HEK293T (cell line): ENCODE measurements at regions not wholly inside any gene's neighbourhood (a gene's known extent, or its start where the extent isn't known, plus 50 kb on each side); places are given as distances from the start of the nearest gene placed in this dataset.

Experiments
- BHLHE40 ChIP-seq: fragments of 450-650 bp; IDR thresholded peaks from 2 replicates; pipeline ENCODE4 v1.6.1; 2016; ENCODE audit warnings: mild to moderate bottlenecking, moderate library complexity, borderline replicate concordance
- FOXK2 ChIP-seq: fragments of 450-650 bp; IDR thresholded peaks from 2 replicates; pipeline ENCODE4 v1.6.1; 2016; ENCODE audit warnings: mild to moderate bottlenecking
- FOXM1 ChIP-seq: fragments of 450-650 bp; IDR thresholded peaks from 2 replicates; pipeline ENCODE4 v1.6.1; 2017; ENCODE audit warnings: mild to moderate bottlenecking, borderline replicate concordance
- HDGF ChIP-seq: fragments of 450-650 bp; IDR thresholded peaks from 2 replicates; pipeline ENCODE4 v1.6.1; 2017; ENCODE audit warnings: antibody characterized with exemption, borderline replicate concordance
- SP1 ChIP-seq: fragments of 450-650 bp; IDR thresholded peaks from 2 replicates; pipeline ENCODE4 v1.6.1; 2017
- SUZ12 ChIP-seq: fragments of 450-650 bp; IDR thresholded peaks from 2 replicates; pipeline ENCODE4 v1.6.1; 2016; ENCODE audit warnings: mild to moderate bottlenecking

- TF ChIP-seq FOXK2 (no peak), BHLHE40 (no peak), FOXM1 (no peak), HDGF (no peak), SUZ12 (no peak), SP1 (no peak)
These were observed 298.8 kb downstream of the FIGN start for GRCh38 chr2:163436963-163437362.
